HG03520 (cell line): ENCODE measurements at regions not wholly inside any gene's neighbourhood (a gene's known extent, or its start where the extent isn't known, plus 50 kb on each side); places are given as distances from the start of the nearest gene placed in this dataset.

Experiments
- ATAC-seq: cut with Tn5 transposase; IDR thresholded peaks from one replicate; pipeline ENCODE4 v1.9.1; 2021; ENCODE audit warnings: mild to moderate bottlenecking, moderate library complexity; ENCODE audit not compliant: unreplicated experiment

GRCh38 chr7:9796241-9796640 lies 1177.4 kb upstream of the PHF14 start:
- no peak for ATAC-seq

- no peak for ATAC-seq
These were observed 1151.0 kb upstream of the PHF14 start for GRCh38 chr7:9822458-9823290.

DNA sequence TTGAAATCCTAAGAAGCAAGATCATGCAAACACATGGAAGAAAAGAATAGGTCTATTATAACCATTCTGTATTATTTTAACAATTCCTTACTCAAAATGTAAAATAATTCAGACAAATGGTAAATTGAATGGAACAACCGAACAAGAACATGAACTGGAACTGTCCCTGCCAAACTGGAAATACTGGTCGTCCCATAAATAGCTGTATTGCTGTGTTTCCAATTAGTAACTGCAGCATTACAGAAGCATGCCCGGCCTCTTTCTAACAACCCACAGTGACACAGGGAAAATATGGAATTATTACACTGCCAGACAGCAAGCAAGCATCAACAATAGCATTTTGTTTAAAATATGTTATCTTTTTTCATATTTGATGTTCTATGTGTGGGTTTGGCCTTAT lies 1138.5 kb upstream of the PHF14 start:
- no peak for ATAC-seq

GRCh38 chr7:9836671-9837070 lies 1137.0 kb upstream of the PHF14 start:
- ATAC-seq = no peak

DNA sequence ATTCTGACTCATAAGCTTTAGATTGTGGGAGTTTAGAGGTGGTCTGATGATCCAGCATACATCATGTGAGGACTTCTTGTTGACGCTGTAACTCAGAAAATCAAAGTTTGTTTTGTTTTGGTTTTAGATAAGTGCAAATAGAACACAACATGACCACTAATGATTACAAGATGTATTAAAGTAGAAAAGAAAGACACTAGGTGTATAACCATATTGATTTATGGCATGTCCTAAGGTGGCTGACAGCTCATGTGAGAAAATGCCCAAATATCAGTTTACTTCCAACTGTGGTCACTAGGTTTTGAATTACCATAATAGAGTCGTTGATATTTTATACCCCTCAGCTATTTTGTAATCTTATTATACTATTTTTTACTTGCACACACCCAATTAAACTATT lies 1131.4 kb upstream of the PHF14 start:
- no peak for ATAC-seq

DNA sequence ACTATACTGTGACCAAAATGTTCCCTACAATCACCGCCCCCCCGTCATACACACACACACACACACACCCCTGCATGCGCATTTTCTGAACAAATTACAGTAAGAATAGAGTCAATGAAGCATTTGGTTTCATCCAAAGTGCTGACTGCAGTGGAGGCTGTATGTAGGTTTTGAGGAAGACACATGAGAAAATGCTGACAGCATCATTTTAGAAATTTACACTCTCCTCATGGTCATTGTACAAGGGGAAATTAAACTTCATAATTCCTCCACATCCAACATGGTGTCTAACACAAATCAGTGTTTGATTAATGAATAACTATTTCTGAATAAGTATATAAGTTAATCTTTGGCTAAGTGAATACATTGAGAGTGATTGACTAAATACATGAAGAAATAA lies 1126.8 kb upstream of the PHF14 start:
- no peak for ATAC-seq

DNA sequence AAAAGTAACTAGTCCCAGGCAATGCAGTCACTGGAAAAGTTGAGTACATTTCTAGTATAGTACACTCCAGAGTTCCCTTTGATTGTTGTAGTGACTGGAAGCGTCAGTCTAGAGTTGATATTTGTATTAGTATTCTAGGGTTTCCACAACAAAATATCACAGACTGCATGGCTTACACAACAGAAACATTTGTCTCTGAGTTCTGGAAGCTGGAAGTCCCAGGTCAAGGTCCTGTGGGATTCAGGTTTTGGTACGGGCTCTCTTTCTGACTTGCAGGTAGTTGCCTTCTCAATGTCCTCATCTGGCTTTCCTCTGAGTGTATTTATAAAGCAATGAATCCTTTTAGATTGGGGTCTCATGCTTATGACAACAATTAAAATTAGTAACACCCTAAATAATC lies 1119.1 kb upstream of the PHF14 start:
- ATAC-seq = no peak

DNA sequence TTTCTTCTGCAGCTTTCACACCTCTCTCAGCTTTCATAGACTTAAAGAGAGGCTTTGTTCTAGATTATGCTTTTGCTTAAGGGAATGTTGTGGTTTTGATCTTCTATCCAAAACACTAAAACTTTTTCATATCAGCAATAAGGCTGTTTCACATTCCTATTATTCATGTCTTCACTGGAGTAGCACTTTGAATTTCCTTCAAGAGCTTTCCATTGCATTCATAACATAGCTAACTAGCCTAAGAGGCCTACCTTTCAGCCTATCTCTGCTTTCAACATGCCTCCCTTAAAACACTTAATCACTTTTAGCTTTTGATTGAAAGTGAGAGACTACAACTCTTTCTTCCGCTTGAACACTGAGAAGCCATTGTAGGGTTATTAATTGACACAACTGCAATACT lies 1117.0 kb upstream of the PHF14 start:
- ATAC-seq = no peak

GRCh38 chr7:9863545-9863944 lies 1110.1 kb upstream of the PHF14 start:
- ATAC-seq = no peak

GRCh38 chr7:9869151-9869550 lies 1104.5 kb upstream of the PHF14 start:
- no peak for ATAC-seq

DNA sequence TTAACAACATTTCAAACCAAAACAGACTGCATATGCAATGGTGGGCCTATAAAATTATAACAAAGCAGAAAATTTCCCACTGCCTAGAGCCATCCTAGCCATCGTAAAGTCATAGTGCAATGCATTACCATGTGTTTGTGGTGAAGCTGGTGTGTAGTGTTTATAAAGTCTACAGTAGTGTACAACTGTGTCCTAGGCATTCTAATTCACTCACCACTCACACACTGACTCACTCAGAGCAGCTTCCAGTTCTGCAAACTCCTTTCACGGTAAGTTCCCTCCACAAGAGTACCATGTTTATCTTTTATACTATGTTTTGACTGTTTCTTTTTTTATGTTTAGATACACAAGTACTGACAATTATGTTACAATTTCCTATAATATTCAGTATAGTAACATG lies 1104.1 kb upstream of the PHF14 start:
- no peak for ATAC-seq

GRCh38 chr7:9870674-9871073 lies 1103.0 kb upstream of the PHF14 start:
- ATAC-seq = no peak

- no peak for ATAC-seq
These were observed 1099.5 kb upstream of the PHF14 start for GRCh38 chr7:9874182-9874581.

GRCh38 chr7:9876053-9876452 lies 1097.6 kb upstream of the PHF14 start:
- no peak for ATAC-seq

- ATAC-seq = no peak
These were observed 1084.1 kb upstream of the PHF14 start for GRCh38 chr7:9889554-9889953.

DNA sequence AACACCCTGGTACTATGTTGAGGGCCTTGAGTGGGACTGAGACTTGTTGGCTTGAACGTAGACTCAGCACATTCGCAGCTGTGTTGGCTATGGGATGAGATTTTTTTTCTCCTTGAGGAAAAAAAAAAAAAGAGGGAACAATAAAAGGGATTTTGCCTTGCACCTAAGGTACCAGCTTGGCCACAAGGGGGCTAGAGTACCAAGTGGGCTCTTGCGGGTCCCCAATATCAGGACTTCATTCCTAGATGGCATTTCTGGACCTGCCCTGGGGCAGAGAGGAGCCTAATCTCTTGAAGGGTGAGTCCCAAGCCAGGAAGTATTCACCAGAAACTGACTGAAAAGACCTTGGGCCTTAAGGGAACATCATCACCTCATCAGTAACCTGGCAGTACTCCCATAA lies 1083.6 kb upstream of the PHF14 start:
- no peak for ATAC-seq

DNA sequence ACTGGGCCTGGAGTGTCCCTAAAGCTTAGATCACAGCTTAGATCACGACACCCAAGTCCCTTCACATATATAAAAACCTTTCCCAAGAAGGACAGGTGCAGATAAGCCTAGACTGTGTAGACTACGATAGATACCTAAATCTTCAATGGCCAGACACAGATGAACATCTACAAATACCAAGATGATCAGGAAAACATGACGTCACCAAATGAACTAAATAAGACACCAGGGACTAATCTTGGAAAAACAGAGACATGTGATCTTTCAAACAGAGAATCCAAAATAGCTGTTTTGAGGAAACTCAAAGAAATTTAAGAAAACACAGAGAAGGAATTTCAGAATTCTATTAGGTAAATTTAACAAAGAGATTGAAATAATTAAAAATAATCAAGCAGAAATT lies 1082.6 kb upstream of the PHF14 start:
- ATAC-seq = no peak

- no peak for ATAC-seq
These were observed 1073.3 kb upstream of the PHF14 start for GRCh38 chr7:9900339-9900738.

- ATAC-seq = no peak
These were observed 1052.3 kb upstream of the PHF14 start for GRCh38 chr7:9921326-9921725.

DNA sequence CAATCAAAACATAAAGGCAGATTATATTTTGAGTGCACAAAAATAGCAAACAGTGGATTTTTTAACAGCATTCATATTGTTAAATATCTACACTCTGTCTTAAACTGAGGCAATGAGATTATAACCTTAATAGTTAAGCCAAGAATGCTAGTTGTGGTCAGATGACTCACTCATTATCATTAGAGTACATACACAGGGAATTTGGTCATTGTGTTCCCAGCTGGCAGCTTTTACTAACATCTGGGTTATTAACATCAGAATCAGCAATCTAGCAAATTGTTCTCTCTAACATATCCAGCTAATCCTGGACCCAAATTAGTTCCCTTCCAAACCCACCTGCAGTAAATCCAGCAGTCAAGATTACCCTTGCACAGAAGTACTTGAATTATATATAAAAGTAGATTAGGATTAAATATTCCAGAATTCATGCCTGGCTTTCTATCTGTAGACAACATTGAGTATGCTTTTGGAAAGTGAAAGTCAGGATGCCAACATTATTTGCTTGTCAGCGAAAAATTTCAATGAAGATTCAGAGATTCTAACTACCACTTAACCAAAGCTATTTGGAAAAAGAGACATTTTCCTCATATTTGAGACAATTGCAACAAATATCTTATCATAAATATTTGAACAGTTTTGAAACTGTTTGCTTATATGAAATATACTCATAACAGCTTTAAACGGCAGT lies 1035.6 kb upstream of the PHF14 start:
- ATAC-seq = no peak

DNA sequence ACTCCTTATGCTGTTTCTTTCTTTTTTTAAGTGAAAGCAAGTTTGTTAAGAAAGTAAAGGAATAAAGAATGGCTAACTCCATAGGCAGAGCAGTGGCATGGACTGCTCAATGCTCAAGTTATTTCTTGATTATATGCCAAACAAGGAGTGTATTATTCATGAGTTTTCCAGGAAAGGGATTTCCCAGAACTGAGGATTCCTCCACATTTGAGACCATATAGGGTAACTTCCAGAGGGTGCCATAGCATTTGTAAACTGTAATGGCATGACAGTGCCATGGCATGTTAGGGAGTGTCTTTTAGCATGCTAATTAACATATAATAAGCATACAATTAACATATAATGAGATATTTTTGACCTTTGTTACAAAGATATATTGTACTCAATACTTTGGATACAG lies 1034.5 kb upstream of the PHF14 start:
- no peak for ATAC-seq

- ATAC-seq = no peak
These were observed 1028.5 kb upstream of the PHF14 start for GRCh38 chr7:9945131-9945530.

- no peak for ATAC-seq
These were observed 1027.8 kb upstream of the PHF14 start for GRCh38 chr7:9945857-9946256.
